Right hindlimb (tissue), 1 donor: ENCODE measurements at regions not wholly inside any gene's neighbourhood (a gene's known extent, or its start where the extent isn't known, plus 50 kb on each side); places are given as distances from the start of the nearest gene placed in this dataset.

ENCODE experiments used
- DNase-seq: peaks from one replicate; pipeline ENCODE4 v3.0.0-alpha.2; 2018

DNA sequence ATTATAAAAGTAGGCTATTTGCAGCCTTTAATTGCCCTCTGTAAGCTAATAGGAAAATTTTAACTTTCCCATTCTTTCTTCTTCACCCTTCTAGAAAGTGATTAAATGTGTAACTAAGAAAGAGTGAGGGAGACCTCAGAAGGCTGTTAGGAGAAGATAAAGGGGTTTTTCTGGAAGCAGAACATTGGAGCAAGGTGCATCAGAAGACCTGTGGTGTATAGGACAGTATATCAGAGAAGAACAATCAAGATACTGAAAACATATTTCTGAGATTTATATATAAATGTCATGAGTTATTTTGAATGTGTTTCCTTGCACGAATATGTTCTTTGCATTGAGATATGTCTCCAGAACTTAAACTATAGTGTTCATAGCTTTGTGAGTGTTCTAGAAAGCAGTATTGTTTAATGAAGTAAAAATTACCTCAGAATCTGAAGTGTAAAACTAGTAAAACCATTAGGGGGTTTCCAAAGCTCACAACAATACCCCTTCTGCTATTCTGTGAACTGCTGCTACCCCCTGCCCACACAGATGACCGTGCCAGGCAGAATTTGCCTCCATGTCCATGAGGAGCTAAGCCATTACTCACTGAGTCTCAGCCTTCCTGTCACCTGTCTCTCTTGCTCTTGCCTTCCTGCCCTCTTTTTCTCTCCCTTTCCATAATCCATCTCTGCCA, 537.9 kb downstream of the EPHA4 start:
- DNase-seq: no peak

DNA sequence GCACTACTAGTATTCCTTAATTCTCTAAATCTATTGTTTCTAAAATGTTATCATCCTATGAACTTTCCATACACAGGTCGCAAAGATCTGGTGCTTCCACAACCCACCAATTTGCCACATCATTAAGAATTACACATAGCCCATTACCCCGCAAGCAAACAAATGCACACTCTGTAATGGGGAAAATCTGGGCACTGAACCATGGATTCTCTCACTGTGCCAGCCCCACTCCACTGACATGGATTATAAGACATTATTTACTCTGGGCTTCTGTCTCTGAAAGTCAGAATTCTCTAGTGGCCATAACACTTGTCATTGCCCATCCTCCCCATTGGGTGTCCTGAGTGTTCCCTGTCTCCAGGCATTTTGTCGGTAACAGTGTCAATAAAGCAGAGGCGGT, 537.1 kb downstream of the EPHA4 start:
- no peak for DNase-seq

DNA sequence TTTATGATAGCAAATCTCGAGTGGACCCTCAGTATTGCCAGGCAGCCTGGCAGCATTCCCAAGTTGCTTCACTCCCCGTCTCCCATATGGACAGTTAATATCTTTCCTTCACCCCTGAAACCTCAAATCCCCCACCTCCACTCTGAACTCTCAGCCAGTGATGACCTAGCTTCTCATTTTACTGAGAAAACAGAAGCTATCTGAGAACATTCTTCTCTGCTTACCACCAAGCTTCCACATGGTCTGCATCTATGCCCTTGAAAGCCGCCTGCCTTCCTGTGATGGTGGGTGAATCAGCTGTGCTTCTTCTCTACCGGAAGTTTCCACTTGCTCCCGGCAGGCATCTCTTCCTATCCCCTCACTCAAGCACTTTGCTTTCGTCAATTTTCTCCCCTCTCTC, 529.2 kb downstream of the EPHA4 start:
- DNase-seq: no peak

DNA sequence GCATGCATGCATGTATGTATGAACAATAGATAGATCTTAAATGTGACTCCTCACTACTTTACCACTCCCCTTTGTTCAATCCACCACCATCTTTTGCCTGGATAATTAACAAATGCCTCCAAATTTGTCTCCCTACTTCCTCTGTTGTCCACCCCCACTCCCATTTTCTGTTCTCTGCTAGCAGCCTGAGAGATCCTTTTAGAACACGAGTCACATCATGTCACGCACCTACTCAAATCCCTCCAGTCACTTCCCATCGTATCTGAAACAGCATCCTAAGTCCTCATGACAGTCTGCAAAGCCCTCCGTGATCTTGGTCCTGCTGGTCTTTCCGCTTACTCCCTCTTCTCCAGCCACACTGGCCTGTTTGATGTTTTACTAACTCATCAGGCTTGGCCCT, 527.3 kb downstream of the EPHA4 start:
- no peak for DNase-seq

DNA sequence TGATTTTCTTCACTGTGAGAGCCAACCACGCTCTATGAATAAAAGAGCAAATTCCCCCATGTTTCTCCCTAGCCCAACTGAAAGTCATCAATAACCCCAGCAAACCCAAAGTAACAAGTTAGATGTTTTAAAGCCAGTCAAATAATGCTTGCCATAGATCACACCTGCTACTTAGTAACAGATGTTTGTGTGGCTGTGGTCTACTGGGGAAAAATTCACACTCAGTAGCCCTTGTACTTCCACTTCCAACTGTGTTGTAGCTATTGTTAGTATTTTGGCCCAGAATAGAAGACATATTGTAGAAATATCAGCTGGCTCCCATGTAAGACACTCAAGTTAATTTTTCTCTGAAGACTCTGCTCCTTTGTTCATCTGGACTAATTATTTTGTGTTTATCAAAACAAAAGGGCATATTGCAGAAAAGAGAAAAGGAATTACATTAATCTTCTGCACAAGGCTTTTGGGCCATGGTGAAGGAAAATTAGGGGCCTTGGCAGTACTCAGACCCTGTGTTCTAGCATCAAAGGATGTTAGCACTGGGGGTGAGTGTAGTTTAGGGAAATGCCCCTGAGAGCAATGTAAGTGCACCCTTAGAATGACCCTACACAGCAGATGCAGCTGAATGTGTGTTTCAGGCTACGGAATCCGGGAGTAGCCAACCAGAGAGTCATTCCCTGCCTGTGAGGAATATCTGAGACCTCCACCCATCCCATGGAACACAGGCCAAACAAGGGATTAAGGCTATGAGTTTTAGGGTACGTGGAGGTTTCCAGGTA, 521.9 kb downstream of the EPHA4 start:
- peak; percentile 39 for DNase-seq

DNA sequence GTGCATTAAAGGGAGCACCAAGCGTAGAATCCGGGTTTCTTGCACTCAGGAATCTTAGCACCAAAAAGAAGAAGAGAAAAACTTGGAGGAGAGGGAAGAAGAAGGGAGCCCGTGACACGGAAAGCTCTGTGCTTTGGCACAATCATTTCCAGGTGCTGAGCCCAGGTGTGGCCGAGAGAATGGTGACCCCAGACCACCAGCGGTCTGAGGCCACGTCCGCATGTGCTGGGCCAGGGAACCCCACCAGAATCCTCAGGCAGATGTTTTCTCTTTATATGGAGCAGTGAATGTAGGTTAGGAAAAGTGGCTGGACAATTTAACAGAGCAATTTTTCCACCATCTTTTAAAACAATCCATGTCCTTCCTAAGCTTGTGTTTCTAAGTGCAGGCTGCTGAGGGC, 520.9 kb downstream of the EPHA4 start:
- DNase-seq: no peak

DNA sequence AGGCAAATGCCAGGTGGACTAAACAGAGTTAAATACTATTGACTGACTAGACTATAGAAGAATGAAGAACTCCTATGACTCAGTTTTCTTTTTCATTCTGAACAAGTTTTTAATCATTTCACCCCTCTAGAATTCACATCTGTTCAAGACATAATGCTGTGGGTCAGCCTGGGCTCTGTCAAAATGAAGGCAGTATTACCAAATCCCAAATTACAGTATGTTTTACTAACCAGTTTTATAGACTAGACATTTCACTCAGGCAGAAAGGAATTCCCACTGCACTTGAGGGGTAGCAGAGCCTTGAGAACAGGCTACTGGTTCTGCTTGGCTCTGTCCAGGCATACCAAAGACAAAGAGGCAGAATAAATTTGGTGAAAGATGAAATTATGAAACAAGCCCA, 511.7 kb downstream of the EPHA4 start:
- no peak for DNase-seq

DNA sequence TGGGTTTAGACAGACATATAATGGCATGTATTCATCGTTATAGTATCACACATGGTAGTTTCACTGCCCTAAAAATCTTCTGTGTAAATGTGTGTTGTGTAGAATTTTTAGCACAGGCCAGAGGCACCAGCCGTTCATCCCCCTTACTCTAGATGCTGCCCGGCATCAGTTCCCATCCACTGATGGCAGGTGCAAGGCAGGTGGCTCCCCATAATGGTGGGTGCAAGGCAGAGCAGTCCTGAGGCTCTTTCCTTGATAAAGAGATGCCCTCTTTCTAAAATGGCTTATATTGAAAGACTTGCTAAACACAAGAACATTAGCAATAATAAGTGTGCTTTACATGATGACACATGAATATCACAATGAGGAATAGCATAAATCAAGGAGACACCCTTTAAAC, 508.5 kb downstream of the EPHA4 start:
- no peak for DNase-seq

- DNase-seq: no peak
Observed at GRCh38 chr2:221064058-221064854, 507.8 kb downstream of the EPHA4 start.

DNA sequence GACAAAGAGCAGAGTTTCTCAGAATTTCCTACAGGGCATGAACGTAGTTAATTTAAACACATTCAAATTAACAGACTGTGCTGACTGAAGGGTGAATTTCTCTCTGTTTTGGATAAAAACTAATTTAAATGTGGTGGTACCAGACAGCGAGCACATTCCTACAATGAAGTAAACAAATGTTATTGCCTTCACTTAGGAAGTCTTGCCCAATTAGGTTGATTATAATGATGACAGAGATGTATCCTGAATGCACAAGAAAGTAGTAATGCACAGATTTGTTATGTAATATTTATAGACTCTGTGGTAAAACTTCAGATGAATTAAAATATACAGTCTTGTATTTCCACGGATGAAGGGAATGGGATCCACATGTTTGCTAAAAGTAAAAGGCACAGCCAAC, 507.2 kb downstream of the EPHA4 start:
- DNase-seq: no peak

GRCh38 chr2:221068123-221068522, 504.0 kb downstream of the EPHA4 start:
- no peak for DNase-seq

DNA sequence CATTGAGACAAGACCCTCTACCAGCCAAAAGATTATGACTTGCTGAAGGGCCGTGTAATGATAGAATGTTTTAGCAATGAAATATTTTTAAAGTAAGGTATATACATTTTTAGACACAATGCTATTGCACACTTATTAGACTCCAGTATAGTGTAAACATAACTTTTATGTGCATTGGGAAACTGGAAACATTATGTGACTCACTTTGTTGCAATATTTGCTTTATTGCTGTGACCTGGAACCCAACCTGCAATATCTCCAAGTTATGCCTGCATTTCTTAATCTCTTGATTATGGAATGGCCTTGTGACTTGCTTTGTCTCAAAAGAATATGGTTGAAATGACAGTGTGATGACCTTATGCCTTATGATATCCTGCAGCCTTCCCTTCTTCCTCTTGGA, 502.0 kb downstream of the EPHA4 start:
- DNase-seq: no peak

GRCh38 chr2:221073326-221074049, 498.6 kb downstream of the EPHA4 start:
- DNase-seq: no peak

- DNase-seq: no peak
Observed at GRCh38 chr2:221074238-221074637, 497.9 kb downstream of the EPHA4 start.

DNA sequence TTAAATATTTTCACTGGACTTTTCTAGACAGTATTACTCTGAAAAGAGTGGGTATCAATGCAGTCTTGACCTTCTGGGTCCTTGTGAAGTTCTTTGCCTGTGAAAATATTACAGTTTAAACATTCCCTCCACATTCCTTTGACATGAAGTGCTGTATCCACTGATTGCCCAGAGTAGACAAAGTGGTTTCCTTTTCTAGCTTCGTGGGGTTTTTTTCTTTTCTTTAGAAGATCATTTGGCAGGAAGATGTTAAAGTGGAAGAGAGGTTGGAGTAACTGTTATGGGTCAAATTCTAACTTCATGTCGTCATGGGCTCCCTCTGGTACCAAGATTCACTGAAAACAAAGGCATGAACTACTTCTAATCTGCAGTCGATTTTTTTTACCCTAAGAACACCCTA, 496.9 kb downstream of the EPHA4 start:
- DNase-seq: no peak

- DNase-seq: no peak
Observed at GRCh38 chr2:221077251-221077650, 494.9 kb downstream of the EPHA4 start.

DNA sequence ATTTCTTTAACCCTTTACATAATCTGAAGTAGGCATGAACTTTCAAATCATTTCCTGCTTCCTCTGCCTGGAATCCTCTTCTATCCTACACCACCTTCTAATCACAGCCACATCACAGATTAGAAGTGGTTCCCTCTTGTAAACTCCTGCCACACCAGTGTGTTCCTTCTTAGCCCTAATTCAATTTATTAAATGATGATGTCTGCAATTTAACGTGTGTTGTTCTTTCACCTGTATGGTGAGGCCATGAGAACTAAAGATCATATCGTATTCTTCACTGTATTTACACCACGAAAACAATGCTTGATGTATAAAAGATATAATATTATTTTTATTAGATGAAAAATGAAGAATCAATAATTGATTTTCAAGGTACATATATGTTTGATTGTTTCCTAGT, 494.3 kb downstream of the EPHA4 start:
- DNase-seq: no peak

DNA sequence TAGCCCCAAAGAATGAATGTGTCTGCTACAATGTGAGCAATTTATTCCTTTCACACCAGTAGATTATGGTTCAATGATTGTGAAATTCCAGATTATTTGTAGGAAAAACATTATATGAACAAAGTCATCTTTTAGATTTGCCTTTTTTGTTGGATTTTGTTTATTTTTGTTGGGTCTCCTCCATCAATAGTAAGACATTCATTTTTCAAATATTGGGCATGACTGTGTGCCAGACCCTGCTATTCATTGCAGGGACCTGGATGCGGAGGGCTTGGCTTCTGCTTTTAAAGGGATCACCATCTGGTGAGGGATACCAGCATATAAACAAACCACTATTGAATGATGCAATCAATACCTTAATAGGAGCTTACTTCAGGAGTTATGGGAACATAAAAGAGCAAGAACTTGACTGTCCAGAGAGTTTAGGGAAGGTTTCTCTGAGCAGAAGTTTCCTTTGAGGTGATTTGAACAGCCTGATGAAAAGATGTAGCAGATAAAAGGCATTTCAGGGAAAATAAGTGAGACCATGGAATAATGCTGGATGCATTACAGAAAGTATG, 486.7 kb downstream of the EPHA4 start:
- DNase-seq: no peak

GRCh38 chr2:221085936-221086335, 486.2 kb downstream of the EPHA4 start:
- DNase-seq: no peak

DNA sequence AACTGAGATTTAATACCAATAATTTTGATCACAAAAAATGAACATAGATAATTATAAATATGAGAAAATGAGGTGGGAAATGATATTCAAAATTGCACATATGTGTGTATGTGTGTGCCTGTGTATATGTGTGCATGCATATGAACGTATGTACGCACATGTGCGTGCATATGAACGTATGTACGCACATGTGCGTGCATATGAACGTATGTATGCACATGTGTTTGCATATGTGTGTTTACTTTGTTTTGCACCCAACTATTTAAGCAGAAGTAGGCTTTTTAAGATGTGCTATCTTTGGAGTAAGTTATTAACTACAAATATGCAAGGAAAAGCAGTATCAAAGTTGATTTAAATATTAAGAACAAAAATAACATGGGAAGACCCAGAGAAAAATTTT, 484.3 kb downstream of the EPHA4 start:
- DNase-seq: no peak

GRCh38 chr2:221088506-221088905, 483.6 kb downstream of the EPHA4 start:
- DNase-seq: no peak

DNA sequence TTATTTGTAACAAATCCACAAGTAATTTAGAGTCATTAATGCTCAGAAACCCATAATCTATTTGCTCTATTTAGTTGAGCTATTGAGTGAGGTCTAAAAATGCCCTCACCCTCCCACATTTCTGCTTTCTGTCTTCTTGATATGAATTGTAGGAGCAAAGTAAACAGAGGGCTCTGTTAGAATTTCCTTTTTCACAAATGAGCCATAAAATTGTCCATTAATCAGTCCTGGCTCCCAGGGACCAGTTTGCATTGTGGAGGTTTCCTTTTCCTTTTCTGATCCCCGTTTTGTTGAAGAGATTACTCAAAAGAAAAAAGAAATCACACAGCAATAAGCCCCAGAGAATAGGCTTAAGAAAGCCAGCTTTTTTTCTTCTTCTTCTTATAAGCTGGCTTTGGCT, 476.7 kb downstream of the EPHA4 start:
- DNase-seq: no peak
